Ovary (tissue), 3 donors: ENCODE measurements at regions not wholly inside any gene's neighbourhood (a gene's known extent, or its start where the extent isn't known, plus 50 kb on each side); places are given as distances from the start of the nearest gene placed in this dataset.

Source experiments
- POLR2A ChIP-seq: fragments of 450-650 bp; IDR thresholded peaks from one replicate; pipeline ENCODE4 v1.6.1; 2017; ENCODE audit warnings: antibody characterized with exemption, mild to moderate bottlenecking, moderate library complexity
- TF ChIP-seq, protein P1 (sequence below), 3 donors: fragments of 450-650 bp in 2 of 3; fragments of 200-600 bp in 1 of 3; IDR thresholded peaks; one replicate each; pipeline versions ENCODE4 v1.5.1 to v1.8.0; 2016 to 2022; ENCODE audit warnings: antibody characterized with exemption in 3 of 3, mild to moderate bottlenecking in 1 of 3
- donor health status: DM: no; HTN: no; CAD: no.

DNA sequence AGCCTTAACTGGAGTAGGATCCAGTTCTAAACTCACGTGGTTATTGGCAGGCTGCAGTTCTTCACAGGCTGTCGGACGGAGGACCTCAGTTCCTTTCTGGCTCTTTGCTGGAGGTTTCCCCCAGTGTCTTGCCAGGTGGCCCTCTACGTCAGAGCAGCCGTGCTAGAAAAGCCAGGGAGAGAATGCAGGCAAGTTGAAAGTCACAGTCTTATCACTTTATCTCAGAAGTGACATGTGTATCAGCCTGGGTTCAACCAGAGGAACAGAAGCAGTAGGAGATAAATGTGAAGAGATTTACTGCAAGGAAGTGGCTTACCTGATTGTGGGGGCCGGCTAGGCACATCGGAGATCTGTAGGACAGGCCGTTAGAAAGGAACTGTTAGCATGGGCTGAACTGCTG is 125.3 kb upstream of the BNIP2 start:
- TF ChIP-seq, protein P1, sequence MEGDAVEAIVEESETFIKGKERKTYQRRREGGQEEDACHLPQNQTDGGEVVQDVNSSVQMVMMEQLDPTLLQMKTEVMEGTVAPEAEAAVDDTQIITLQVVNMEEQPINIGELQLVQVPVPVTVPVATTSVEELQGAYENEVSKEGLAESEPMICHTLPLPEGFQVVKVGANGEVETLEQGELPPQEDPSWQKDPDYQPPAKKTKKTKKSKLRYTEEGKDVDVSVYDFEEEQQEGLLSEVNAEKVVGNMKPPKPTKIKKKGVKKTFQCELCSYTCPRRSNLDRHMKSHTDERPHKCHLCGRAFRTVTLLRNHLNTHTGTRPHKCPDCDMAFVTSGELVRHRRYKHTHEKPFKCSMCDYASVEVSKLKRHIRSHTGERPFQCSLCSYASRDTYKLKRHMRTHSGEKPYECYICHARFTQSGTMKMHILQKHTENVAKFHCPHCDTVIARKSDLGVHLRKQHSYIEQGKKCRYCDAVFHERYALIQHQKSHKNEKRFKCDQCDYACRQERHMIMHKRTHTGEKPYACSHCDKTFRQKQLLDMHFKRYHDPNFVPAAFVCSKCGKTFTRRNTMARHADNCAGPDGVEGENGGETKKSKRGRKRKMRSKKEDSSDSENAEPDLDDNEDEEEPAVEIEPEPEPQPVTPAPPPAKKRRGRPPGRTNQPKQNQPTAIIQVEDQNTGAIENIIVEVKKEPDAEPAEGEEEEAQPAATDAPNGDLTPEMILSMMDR (IDR thresholded peaks at IDR 0.05) = no peak
- no peak for TF ChIP-seq POLR2A
